ENCODE measurements at regions not wholly inside any gene's neighbourhood (a gene's known extent, or its start where the extent isn't known, plus 50 kb on each side); places are given as distances from the start of the nearest gene placed in this dataset.

GRCh38 chr6:87847135-87847829 lies 145.2 kb upstream of the AKIRIN2 start:
- no TSS peak for BruUV-seq (replicated peaks)
- no peaks in the 10 kb centered on the region for H3K4me1 Mint-ChIP-seq (ENCODE audit: low read depth, unreplicated experiment)
- no peak overlapping the region for H3K4me3 Mint-ChIP-seq (ENCODE audit: low read depth, unreplicated experiment)
- H3K27ac Mint-ChIP-seq (ENCODE audit: unreplicated experiment), result no peak overlapping the region
- CTCF ChIA-PET, result interaction anchor here (0.6 kb wide), 1 partner anchor 8 kb away, joined by 3 read pairs; no protein-coding TSS in a partner anchor
- no peaks in the 10 kb centered on the region for H3K27me3 Mint-ChIP-seq (ENCODE audit: unreplicated experiment)
- no peak for DNase-seq
- TF ChIP-seq, protein P1, sequence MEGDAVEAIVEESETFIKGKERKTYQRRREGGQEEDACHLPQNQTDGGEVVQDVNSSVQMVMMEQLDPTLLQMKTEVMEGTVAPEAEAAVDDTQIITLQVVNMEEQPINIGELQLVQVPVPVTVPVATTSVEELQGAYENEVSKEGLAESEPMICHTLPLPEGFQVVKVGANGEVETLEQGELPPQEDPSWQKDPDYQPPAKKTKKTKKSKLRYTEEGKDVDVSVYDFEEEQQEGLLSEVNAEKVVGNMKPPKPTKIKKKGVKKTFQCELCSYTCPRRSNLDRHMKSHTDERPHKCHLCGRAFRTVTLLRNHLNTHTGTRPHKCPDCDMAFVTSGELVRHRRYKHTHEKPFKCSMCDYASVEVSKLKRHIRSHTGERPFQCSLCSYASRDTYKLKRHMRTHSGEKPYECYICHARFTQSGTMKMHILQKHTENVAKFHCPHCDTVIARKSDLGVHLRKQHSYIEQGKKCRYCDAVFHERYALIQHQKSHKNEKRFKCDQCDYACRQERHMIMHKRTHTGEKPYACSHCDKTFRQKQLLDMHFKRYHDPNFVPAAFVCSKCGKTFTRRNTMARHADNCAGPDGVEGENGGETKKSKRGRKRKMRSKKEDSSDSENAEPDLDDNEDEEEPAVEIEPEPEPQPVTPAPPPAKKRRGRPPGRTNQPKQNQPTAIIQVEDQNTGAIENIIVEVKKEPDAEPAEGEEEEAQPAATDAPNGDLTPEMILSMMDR (IDR thresholded peaks at IDR 0.05; ENCODE audit: unreplicated experiment), result no peak
- no peaks in the 10 kb centered on the region for H3K9me3 Mint-ChIP-seq (ENCODE audit: low read depth, unreplicated experiment)
- H3K36me3 Mint-ChIP-seq (ENCODE audit: insufficient read depth, unreplicated experiment), result no peaks in the 10 kb centered on the region
- intact Hi-C loops (cut with micrococcal nuclease; ENCODE audit: unreplicated experiment), result no loop called here

DNA sequence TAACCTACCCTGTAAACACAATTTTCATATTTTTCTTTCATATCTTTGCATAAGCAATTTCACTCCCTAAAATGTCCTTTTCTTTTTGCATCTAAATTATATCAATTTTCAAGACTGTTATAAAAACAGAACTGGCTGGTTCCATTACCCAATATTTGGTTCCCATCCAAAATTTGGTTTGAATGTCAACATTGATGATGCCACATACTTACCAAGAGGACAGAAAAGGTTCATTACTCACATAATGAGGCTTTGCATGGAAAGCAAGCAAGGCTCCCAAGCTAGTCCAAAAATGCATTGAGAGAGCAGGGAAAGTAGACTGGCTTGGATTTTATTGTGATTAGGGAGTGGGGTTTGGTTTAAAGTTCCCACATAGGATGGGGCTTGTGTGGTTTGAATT lies 144.4 kb upstream of the AKIRIN2 start:
- no TSS peak for BruUV-seq (replicated peaks)
- Mint-ChIP-seq H3K4me3 (ENCODE audit: low read depth, unreplicated experiment) (no peak overlapping the region), H3K27ac (ENCODE audit: unreplicated experiment) (no peak overlapping the region), H3K36me3 (ENCODE audit: insufficient read depth, unreplicated experiment) (no peaks in the 10 kb centered on the region), H3K4me1 (ENCODE audit: low read depth, unreplicated experiment) (no peaks in the 10 kb centered on the region), H3K9me3 (ENCODE audit: low read depth, unreplicated experiment) (no peaks in the 10 kb centered on the region), H3K27me3 (ENCODE audit: unreplicated experiment) (no peaks in the 10 kb centered on the region)
- intact Hi-C loops (cut with micrococcal nuclease; ENCODE audit: unreplicated experiment), result no loop called here
- no peak for DNase-seq
- TF ChIP-seq, protein P1 (IDR thresholded peaks at IDR 0.05; ENCODE audit: unreplicated experiment), result no peak
- CTCF ChIA-PET, result interaction anchor here (0.6 kb wide), 1 partner anchor 9 kb away, joined by 3 read pairs; no protein-coding TSS in a partner anchor

DNA sequence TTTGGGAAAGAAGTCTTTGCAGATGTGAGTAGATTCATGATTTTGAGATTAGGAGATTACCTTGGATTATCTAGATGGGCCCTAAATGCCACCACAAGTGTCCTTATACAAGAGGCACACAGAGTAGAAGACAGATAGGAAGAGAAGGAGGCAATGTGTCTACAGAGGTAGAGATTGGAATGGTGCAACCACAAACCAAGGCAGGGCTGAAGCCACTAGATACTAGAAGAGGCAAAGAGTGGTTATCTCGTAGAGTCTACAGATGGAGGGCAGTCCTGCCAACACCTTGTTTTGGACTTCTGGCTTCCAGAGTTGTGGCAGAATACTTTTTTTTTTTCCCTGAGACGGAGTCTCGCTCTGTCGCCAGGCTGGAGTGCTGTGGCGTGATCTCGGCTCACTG lies 138.3 kb upstream of the AKIRIN2 start:
- TF ChIP-seq, protein P1 (IDR thresholded peaks at IDR 0.05; ENCODE audit: unreplicated experiment), result no peak
- no peaks in the 10 kb centered on the region for H3K36me3 Mint-ChIP-seq (ENCODE audit: insufficient read depth, unreplicated experiment)
- CTCF ChIA-PET, result interaction anchor here (0.6 to 1.1 kb wide), 2 partner anchors 8 to 152 kb away, joined by 3 to 10 read pairs; no protein-coding TSS in a partner anchor
- peaks cover 15% of the 10 kb centered on the region for H3K27me3 Mint-ChIP-seq (ENCODE audit: unreplicated experiment)
- H3K9me3 Mint-ChIP-seq (ENCODE audit: low read depth, unreplicated experiment), result peaks cover 3% of the 10 kb centered on the region
- H3K27ac Mint-ChIP-seq (ENCODE audit: unreplicated experiment), result no peak overlapping the region
- intact Hi-C loops (cut with micrococcal nuclease; ENCODE audit: unreplicated experiment), result no loop called here
- DNase-seq, result no peak
- BruUV-seq (replicated peaks), result no TSS peak
- no peaks in the 10 kb centered on the region for H3K4me1 Mint-ChIP-seq (ENCODE audit: low read depth, unreplicated experiment)
- no peak overlapping the region for H3K4me3 Mint-ChIP-seq (ENCODE audit: low read depth, unreplicated experiment)

DNA sequence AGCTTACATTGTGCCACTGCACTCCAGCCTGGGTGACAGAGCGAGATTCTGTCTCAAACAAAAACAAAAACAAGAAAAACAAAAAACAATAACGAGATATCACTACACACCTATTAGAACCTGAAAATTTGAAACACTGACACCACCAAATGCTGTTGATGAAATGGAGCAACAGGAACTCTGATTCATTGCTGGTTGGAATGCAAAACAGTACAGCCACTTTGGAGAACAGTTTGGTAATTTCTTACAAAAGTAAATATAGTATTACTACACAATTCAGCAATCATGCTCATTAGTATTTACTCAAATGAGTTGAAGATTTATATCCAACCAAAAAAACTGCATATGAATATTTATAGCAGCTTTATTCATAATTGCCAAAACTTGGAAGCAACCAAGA lies 135.8 kb upstream of the AKIRIN2 start:
- peaks cover 3% of the 10 kb centered on the region for H3K9me3 Mint-ChIP-seq (ENCODE audit: low read depth, unreplicated experiment)
- BruUV-seq (replicated peaks), result no TSS peak
- TF ChIP-seq, protein P1 (IDR thresholded peaks at IDR 0.05; ENCODE audit: unreplicated experiment), result no peak
- H3K36me3 Mint-ChIP-seq (ENCODE audit: insufficient read depth, unreplicated experiment), result no peaks in the 10 kb centered on the region
- DNase-seq, result no peak
- no peaks in the 10 kb centered on the region for H3K4me1 Mint-ChIP-seq (ENCODE audit: low read depth, unreplicated experiment)
- intact Hi-C loops (cut with micrococcal nuclease; ENCODE audit: unreplicated experiment), result no loop called here
- H3K27ac Mint-ChIP-seq (ENCODE audit: unreplicated experiment), result no peak overlapping the region
- CTCF ChIA-PET, result no interaction called here
- peaks cover 15% of the 10 kb centered on the region for H3K27me3 Mint-ChIP-seq (ENCODE audit: unreplicated experiment)
- H3K4me3 Mint-ChIP-seq (ENCODE audit: low read depth, unreplicated experiment), result no peak overlapping the region
